ENCODE measurements at regions not wholly inside any gene's neighbourhood (a gene's known extent, or its start where the extent isn't known, plus 50 kb on each side); places are given as distances from the start of the nearest gene placed in this dataset.
"Not testable (repeated sequence)": the region's sequence is repeated elsewhere in the genome, so short reads cannot be mapped to it uniquely, and the experiment has no call there.

GRCh38 chr21:24424776-24425175 is 1182.5 kb downstream of the MRPL39 start:
- no peaks in the 10 kb centered on the region for H3K27me3 ChIP-seq (ENCODE audit: insufficient read depth, low read depth)
- no peak overlapping the region for H3K4me3 ChIP-seq (IDR thresholded peaks at IDR 0.05; ENCODE audit: insufficient read depth, low read depth, low read length)
- no peak overlapping the region for H3K9ac ChIP-seq
- no peaks in the 10 kb centered on the region for H4K20me1 ChIP-seq (ENCODE audit: insufficient read depth)
- TF ChIP-seq CTCF (conservative IDR thresholded peaks at IDR 0.05; ENCODE audit: low read depth, low read length), result no peak
- no peak overlapping the region for H3K27ac ChIP-seq
- H3K79me2 ChIP-seq (ENCODE audit: insufficient read depth, low read depth), result no peaks in the 10 kb centered on the region
- H3K4me1 ChIP-seq (ENCODE audit: low read depth, poor library complexity, severe bottlenecking), result peaks cover 10% of the 10 kb centered on the region
- no peaks in the 10 kb centered on the region for H3K36me3 ChIP-seq (ENCODE audit: insufficient read depth)
- H2AFZ ChIP-seq (ENCODE audit: low read depth), result no peak overlapping the region
- no peak overlapping the region for H3K4me2 ChIP-seq

DNA sequence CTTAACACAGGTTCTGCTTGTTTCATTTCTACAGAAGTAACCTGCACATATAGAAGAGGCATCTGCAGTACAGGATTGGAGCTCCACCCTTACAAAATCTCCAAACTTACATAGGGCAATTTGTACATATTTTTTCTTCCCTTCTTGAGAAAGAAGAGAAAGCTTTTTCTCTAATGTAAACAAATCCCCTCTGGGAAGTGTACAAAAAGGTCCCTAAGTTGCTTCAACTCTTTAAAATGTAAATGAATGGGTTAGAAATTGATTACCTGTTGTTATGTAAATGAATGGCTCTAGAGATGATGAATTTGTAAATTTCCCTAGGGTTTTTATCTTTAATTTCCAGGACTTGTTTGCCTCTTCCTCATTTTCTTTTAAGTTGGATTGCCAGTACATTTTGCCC is 1183.7 kb downstream of the MRPL39 start:
- Histone ChIP-seq H4K20me1 (ENCODE audit: insufficient read depth) (no peaks in the 10 kb centered on the region), H2AFZ (ENCODE audit: low read depth) (no peak overlapping the region), H3K36me3 (ENCODE audit: insufficient read depth) (no peaks in the 10 kb centered on the region)

DNA sequence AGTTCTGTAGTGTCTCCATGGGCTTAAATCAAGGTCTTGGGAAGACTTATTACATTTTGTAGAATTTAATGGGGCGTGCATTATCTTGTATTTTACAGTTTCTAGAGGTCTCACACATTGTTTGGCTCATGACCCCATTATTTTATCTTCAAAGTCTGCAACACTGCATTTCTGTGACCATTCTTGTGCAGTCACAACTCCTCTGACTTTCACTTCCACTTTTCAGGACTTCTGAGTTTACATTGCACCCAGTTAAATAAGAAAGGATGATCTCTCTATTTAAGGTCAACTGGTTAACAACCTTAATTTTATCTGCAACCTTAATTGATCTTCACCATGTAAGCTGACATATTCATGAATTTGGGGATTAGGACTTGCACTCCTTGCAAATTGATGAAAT is 1186.6 kb downstream of the MRPL39 start:
- H3K36me3 ChIP-seq (ENCODE audit: insufficient read depth), result no peaks in the 10 kb centered on the region
- H2AFZ ChIP-seq (ENCODE audit: low read depth), result peak overlapping the region; percentile 9; the same call in 1 of the 2 replicates

More for the DNA sequence above, 1183.7 kb downstream of the MRPL39 start:
- Histone ChIP-seq H3K4me3 (IDR thresholded peaks at IDR 0.05; ENCODE audit: insufficient read depth, low read depth, low read length) (no peak overlapping the region), H3K4me1 (ENCODE audit: low read depth, poor library complexity, severe bottlenecking) (peaks cover 10% of the 10 kb centered on the region), H3K27ac (no peak overlapping the region), H3K4me2 (no peak overlapping the region), H3K9ac (no peak overlapping the region), H3K27me3 (ENCODE audit: insufficient read depth, low read depth) (no peaks in the 10 kb centered on the region), H3K79me2 (ENCODE audit: insufficient read depth, low read depth) (no peaks in the 10 kb centered on the region)
- no peak for TF ChIP-seq CTCF (conservative IDR thresholded peaks at IDR 0.05; ENCODE audit: low read depth, low read length)

GRCh38 chr21:24419641-24420040 is 1187.6 kb downstream of the MRPL39 start:
- H3K79me2 ChIP-seq (ENCODE audit: insufficient read depth, low read depth); H4K20me1 ChIP-seq (ENCODE audit: insufficient read depth); H3K36me3 ChIP-seq (ENCODE audit: insufficient read depth); H3K27me3 ChIP-seq (ENCODE audit: insufficient read depth, low read depth); H3K27ac ChIP-seq; H2AFZ ChIP-seq (ENCODE audit: low read depth); H3K4me1 ChIP-seq (ENCODE audit: low read depth, poor library complexity, severe bottlenecking); H3K4me3 ChIP-seq (IDR thresholded peaks at IDR 0.05; ENCODE audit: insufficient read depth, low read depth, low read length); H3K9ac ChIP-seq; H3K4me2 ChIP-seq: not testable (repeated sequence)

More for the DNA sequence above, 1186.6 kb downstream of the MRPL39 start:
- H3K4me1 ChIP-seq (ENCODE audit: low read depth, poor library complexity, severe bottlenecking), result peaks cover 10% of the 10 kb centered on the region
- no peaks in the 10 kb centered on the region for H3K79me2 ChIP-seq (ENCODE audit: insufficient read depth, low read depth)
- no peak for TF ChIP-seq CTCF (conservative IDR thresholded peaks at IDR 0.05; ENCODE audit: low read depth, low read length)
- no peak overlapping the region for H3K4me3 ChIP-seq (IDR thresholded peaks at IDR 0.05; ENCODE audit: insufficient read depth, low read depth, low read length)
- H3K27me3 ChIP-seq (ENCODE audit: insufficient read depth, low read depth), result no peaks in the 10 kb centered on the region
- H3K27ac ChIP-seq, result no peak overlapping the region
- H3K4me2 ChIP-seq, result peak overlapping the region; percentile 25; the same call in 1 of the 2 replicates
- no peaks in the 10 kb centered on the region for H4K20me1 ChIP-seq (ENCODE audit: insufficient read depth)
- no peak overlapping the region for H3K9ac ChIP-seq

GRCh38 chr21:24418671-24419070 is 1188.6 kb downstream of the MRPL39 start:
- H3K27me3 ChIP-seq (ENCODE audit: insufficient read depth, low read depth), result no peaks in the 10 kb centered on the region
- 0 out of 2 replicates have a peak, but pooled peaks have one; percentile 24 for TF ChIP-seq CTCF (conservative IDR thresholded peaks at IDR 0.05; ENCODE audit: low read depth, low read length)
- no peak overlapping the region for H2AFZ ChIP-seq (ENCODE audit: low read depth)
- no peaks in the 10 kb centered on the region for H4K20me1 ChIP-seq (ENCODE audit: insufficient read depth)
- no peaks in the 10 kb centered on the region for H3K79me2 ChIP-seq (ENCODE audit: insufficient read depth, low read depth)
- H3K4me3 ChIP-seq (IDR thresholded peaks at IDR 0.05; ENCODE audit: insufficient read depth, low read depth, low read length), result no peak overlapping the region
- H3K27ac ChIP-seq, result no peak overlapping the region
- H3K36me3 ChIP-seq (ENCODE audit: insufficient read depth), result no peaks in the 10 kb centered on the region
- no peak overlapping the region for H3K4me2 ChIP-seq
- no peak overlapping the region for H3K9ac ChIP-seq
- peaks cover 10% of the 10 kb centered on the region for H3K4me1 ChIP-seq (ENCODE audit: low read depth, poor library complexity, severe bottlenecking)
